Neural cell (in vitro differentiated cells): ENCODE measurements at regions not wholly inside any gene's neighbourhood (a gene's known extent, or its start where the extent isn't known, plus 50 kb on each side); places are given as distances from the start of the nearest gene placed in this dataset.

Experiments
- CTCF ChIP-seq: fragments of 450-650 bp; IDR thresholded peaks from 2 replicates; pipeline ENCODE4 v1.5.1; 2014; ENCODE audit warnings: antibody characterized with exemption, mild to moderate bottlenecking, moderate library complexity; ENCODE audit not compliant: poor library complexity, severe bottlenecking
- EZH2 ChIP-seq: fragments of 200-600, 300-800 bp; shearing (Covaris generic), sonication (generic); IDR thresholded peaks from 2 replicates; pipeline ENCODE4 v1.6.1; 2014; ENCODE audit warnings: antibody characterized with exemption, low read length, borderline replicate concordance, mild to moderate bottlenecking; ENCODE audit not compliant: insufficient read depth, poor library complexity, severe bottlenecking
- REST ChIP-seq: IDR thresholded peaks from 2 replicates; pipeline ENCODE4 v1.6.1; 2012; ENCODE audit warnings: borderline replicate concordance

- TF ChIP-seq CTCF = no peak
- TF ChIP-seq REST = no peak
- TF ChIP-seq EZH2 = no peak
These were observed 169.2 kb downstream of the SQOR start for GRCh38 chr15:45804028-45804427.
